CD4-positive, alpha-beta T cell treated with Interleukin-15 for 4 hours (primary cell): ENCODE measurements at regions not wholly inside any gene's neighbourhood (a gene's known extent, or its start where the extent isn't known, plus 50 kb on each side); places are given as distances from the start of the nearest gene placed in this dataset.
"Not testable (repeated sequence)": the region's sequence is repeated elsewhere in the genome, so short reads cannot be mapped to it uniquely, and the experiment has no call there.

Experiments used
- DNase-seq: peaks from one replicate; pipeline ENCODE4 v3.0.0-alpha.2; 2020; ENCODE audit warnings: low spot score

DNA sequence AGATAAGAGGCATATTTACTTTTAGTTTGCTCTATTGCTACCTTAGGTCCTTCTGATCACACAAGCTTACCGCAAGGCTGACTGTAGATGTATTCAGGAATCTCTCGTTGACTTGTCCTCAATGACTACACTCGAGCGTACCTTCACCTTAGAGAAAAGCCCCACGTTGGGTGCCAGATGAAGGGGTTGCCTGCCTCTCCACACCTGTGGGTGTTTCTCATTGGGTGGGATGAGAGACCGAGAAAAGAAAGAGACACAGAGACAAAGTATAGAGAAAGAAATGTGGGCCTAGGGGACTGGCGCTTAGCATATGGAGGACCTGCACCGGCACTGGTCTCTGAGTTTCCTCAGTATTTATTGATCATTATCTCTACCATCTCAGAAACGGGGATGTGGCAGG lies 51.8 kb downstream of the ASCL4 start:
- no peak for DNase-seq

- DNase-seq: no peak
Measured at GRCh38 chr12:107829271-107829670, 54.8 kb downstream of the ASCL4 start.

DNA sequence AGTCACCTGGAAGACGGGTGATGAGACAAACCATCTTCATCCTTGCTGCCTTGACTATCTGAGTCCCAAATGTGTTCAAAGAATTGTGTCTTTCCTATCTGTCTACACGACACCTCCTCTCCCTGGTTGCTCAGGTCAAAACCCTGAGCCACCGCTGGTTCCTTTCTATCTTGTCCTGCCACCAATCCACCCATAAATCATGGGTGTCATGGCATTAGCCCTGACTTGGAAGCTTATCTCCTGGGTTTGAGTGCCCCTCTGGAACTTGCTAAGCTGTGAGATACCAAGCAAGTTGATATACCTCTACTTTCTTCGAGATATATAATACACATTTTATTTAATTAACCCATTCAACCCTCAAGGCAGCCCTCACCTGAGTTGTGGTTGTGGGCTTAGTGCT lies 57.9 kb downstream of the ASCL4 start:
- DNase-seq: no peak

DNA sequence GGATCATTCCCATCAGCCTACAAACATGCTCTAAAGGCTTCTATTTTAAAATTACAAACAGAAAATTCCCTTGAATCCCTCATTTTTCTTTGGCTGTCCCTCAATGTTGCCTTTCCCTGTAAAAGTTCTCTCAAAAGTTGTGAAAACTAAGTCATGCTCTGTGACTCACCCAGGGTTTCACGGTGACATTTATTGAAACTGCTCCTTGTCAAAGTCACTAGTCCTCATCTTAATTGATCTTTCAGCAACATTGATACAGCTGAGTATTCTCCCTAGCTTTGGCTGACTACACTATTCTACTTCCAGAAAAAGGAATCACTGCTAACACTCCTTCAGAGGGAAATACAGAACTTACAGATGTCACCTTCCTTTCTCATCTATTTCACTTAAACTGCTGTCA lies 65.7 kb downstream of the ASCL4 start:
- DNase-seq: no peak

DNA sequence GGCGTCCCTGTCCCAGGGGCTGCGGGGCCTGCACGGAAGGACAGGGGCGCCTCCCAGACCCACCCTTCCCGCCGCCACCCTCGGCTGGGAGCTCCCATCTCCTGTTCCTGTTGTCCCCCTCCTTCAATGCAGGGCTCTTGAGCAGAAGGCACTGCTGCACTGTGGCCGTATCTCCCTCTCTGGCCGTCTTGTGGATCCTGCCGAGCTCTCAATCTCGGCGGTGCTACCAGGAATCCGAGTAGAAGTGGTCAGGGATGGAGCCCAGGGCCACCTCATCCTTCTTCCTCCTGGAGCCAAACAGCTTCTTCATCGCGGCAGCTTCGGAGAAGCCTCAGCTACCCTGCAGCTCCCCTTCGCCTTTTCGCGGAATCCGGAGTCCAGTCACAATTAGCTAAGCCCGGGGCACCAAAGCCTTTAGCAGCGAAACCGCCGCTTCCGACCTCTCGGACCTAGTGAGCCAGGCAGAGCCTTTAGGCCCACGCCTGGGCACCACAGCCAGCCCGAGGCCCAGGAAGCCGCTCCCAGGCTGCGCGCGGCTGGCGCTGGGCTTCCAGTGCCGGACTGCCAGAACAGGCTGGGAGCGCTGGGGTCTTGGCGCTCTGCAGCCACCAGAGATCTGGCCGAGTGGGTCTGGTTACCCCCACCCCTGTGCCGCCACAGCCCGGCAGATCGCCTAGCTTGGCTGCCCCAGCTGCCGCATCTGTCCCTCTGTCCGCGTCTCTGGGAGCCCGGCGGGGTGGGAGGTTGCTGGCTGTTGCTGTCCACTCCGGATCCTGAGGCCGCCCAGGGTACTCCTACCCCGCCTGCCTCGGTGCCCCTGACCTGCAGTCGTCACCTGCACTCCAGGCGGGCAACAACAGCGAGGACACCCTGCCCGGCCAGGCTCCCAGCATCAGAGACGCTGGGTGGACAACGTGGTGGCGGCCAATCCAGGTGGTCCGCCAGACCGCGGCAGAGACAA lies 69.1 kb downstream of the ASCL4 start:
- DNase-seq: no peak

- no peak for DNase-seq
Measured at GRCh38 chr12:107844312-107844921, 69.9 kb downstream of the ASCL4 start.

DNA sequence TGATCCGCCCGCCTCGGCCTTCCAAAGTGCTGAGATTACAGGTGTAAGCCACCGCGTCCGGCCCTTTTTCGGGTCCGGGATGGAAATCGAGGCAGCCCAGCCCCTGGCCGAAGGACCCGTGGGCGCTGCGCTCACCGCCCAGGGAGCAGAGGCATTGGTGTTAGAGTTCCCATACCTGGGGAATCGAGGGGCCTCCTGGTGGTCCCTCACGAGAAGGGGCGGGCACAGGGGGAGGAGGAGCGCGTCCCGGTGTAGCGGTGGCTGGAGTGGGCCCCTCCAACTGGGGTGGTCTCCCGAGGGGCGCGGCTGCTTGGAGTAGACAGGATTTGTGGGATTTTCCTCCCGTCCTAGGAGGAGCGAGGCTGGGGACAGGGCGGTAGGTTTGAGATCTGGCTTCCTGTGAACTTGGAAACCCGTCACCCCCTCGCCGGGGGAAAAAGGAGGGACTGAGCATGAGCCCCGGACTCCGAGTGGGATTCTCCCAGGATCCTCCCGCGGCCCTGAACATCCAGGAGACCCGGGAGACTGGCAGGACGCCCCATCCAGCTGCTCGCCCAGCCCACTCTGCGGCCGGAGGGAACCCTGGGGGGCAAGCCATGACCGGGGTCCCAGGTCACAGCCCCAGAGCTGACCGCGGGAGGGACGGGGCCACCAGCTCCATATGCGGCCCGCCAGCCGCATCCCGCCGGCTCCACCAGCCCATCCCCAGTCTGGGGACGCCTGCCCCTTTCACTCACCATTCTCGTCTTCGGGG lies 70.9 kb downstream of the ASCL4 start:
- no peak for DNase-seq

DNA sequence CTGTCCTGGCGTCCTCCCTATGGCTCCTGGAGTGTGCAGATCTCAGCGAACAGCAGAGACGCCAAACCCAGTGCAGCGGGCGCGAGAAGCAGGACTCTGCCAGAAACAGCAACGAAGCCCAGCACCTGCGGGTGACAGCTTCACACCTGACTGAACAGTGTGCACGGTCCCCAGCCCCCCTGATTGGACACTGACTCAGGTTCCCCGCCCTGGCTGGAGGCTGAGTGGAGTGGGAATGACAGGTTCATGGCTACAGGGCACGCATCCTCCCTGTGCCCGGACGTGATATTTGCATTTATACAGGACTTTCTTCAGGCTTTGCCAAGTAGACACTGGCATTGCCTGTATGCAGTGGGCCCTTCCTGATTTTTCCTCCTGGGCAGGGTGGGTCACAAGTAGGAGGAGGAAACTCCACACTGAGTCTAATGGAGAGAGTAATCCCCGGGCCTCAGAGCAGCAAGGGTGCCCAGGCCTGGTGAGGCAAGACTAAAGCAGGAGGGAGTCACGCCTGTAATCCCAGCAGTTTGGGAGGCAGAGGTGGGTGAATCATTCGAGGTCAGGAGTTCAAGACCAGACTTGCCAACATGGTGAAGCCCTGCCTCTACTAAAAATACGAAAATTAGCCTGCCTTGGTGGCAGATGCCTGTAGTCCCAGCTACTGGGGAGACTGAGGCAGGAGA lies 71.6 kb downstream of the ASCL4 start:
- no peak for DNase-seq

DNA sequence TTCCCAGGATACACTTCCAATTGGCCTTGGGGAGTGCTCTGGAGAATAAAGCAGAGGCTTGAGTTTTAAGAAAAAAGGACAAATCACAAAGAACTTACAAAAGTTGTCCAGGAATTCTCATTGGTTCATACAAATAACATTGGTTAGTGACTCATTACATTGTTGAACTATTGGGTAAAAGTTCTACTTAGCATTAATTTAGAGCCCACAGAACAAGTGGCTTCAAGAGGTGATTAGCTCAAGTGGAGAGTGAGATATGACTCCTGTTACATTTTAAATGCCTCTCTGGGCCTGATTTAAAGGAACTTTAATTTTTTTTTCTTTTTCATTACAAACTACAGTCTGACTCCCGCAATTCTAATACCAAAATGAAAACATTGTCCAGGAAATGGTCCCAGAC lies 72.9 kb downstream of the ASCL4 start:
- DNase-seq: no peak

DNA sequence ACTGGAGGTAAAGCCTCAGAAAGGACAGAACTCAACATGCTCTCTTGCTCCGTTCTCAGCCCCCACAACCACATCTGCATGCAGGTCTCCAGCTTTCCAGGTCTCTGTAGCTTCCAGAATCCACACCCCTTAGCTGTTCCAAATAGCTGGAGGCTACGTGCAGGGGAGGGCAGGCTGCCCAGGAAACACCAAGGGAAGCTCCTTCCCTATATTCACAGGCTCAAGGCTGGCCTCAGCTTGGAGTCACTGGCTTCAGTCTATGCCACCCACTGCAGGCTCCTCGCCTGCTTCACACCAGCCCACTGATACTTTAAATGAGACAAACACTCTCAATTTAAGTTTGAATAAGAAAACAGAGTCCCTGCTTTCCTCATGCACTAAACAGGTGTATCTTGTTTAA lies 73.3 kb downstream of the ASCL4 start:
- DNase-seq: no peak

DNA sequence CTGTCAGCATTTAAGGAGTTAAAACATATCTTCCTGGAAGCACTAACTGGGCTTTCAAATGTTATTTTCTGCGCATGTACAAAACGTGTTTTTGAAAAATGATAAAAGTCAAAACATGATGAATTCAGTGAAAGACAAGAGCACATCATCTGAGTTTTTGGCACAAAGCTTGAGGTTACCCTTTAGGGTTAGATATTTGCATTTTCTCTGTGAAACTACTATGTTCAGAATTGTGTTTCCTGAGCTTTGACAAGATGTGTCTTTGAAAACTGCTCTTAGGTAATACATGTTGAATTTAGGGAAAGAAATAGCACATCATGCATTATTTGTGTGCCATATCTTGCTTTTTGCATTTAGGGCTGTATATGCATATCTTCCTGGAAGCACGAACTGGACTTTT lies 79.0 kb downstream of the ASCL4 start:
- no peak for DNase-seq

- DNase-seq: no peak
Measured at GRCh38 chr12:107855471-107855870, 81.0 kb downstream of the ASCL4 start.

GRCh38 chr12:107856096-107856495 lies 81.6 kb downstream of the ASCL4 start:
- DNase-seq: no peak

DNA sequence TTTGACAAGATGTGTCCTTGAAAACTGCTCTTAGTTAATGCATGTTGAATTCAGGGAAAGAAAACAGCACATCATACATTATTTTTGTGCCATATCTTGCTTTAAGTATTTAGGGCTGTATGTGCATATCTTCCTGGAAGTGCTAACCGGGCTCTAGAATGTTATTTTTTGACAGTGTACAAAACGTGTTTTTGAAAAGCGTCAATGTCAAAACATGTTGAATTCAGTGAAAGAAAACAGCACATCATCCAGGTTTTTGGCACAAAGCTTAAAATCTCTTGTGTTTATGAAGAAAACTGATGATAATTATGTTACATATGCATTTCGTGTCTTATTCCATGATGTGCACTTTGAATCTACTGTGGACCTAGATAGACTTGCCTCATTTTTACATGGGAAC lies 82.7 kb downstream of the ASCL4 start:
- no peak for DNase-seq

DNA sequence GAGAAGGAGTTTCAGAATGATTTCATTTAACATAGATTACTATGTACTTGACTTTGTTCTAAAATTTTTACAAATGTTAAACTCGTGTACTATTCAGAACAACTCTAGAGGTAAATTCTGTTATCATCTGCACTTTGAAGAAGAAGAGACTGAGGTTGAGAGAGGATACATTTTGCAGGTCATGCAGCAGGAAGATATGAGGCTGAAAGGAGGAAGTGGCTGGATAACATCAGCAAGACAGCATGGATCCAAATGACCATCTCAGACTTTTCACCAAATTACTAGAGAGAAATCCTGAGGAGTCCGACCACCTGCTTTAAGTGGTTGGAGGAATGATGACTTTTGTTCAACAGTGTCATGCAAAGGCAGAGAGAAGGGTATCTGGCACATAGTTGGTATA lies 84.9 kb downstream of the ASCL4 start:
- DNase-seq: no peak

GRCh38 chr12:107864235-107864634 lies 89.7 kb downstream of the ASCL4 start:
- DNase-seq: no peak

GRCh38 chr12:107864727-107865126 lies 90.2 kb downstream of the ASCL4 start:
- DNase-seq: not testable (repeated sequence)

DNA sequence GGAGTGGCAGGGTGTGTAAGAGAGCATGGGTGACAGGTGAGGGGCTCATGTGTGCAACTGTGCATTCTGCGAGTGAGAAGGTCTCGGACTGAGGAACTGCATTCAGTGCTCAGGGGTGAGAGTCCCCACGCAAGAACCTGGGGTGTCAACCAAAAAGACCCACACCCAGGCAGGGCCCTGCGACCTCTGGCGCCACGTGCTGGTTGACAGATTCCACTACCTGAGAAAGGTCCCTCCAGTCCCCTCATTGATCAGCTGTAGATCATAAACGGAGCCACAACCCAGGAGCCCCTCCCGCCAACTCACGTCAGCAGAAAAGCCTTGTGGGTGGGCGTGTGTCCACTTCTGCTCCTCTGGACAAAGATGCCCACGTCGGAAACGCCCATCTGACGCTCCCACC lies 98.7 kb downstream of the ASCL4 start:
- no peak for DNase-seq

GRCh38 chr12:107875786-107876185 lies 101.3 kb downstream of the ASCL4 start:
- no peak for DNase-seq

DNA sequence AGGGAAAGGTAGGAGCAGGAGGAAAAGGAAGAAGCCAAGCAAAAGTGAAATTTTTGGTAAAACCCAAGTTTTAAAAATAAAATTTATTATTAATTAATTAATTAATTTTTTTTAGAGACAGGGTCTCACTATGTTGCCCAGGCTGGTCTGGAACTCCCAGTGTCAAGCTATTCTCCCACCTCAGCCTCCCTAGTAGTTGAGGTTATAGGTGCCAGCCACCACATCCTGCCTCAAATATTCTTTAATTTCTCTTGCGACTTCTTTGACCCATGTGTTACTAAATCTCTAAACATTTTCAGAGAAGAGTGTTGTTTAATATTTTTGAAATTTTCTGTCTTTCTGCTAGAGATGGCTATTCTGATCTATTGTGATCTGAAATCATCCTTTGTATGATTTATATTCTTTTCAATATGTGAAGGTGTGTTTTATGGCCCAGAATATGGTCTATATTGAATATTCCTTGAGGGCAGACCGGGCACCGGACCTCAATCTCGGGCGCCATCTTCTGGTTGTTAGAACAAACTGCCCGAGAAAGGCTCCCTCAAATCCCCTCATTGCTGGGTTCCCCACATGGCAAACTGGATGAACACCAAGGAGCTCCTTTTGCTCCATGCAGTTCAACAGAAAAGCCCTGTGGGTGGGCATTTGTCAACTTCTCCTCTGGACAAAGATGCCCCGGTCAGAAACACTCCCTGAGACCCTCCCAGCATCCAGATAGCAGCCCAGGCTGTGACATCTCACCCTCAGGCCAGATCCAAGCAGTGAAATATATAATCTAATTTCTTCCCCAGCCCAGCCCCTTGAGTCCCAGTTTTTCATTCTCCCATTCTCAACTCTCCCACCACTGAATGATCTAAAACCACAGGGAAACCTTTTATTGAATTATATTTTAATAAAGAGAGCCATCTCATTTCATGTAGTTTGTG lies 110.5 kb downstream of the ASCL4 start:
- peak; percentile 36 for DNase-seq

GRCh38 chr12:107888789-107889188 lies 114.3 kb downstream of the ASCL4 start:
- DNase-seq: no peak
